IMR-90 (cell line): ENCODE measurements at regions not wholly inside any gene's neighbourhood (a gene's known extent, or its start where the extent isn't known, plus 50 kb on each side); places are given as distances from the start of the nearest gene placed in this dataset.

ENCODE experiments used
- ATAC-seq: fragments of 200-7000 bp; cut with Tn5 transposase; 2 replicates; pipeline ENCODE4 v1.9.1; 2020; ENCODE audit warnings: low read depth, mild to moderate bottlenecking, moderate library complexity
- BruUV-seq: library from RNA; stranded (reverse); fragments of 400-500 nt; replicated peaks from 2 replicates; lab custom pipeline; 2021; lab: Mats Ljungman, UMichigan
- CTCF ChIA-PET: fragments of 300-600 bp; formaldehyde crosslinking; extraction: SDS; loops from one replicate; lab custom pipeline; 2021; ENCODE audit warnings: antibody characterized with exemption; lab: Yijun Ruan, JAX
- POLR2A ChIA-PET: fragments of 300-600 bp; sonication (Branson Sonifier 250); formaldehyde crosslinking; loops from one replicate; lab custom pipeline; 2022; ENCODE audit warnings: antibody characterized with exemption; ENCODE audit not compliant: unreplicated experiment; lab: Charles Lee
- DNase-seq: peaks from one replicate; pipeline ENCODE4 v3.0.0; 2013
- H2AFZ ChIP-seq: replicated peaks from 2 replicates; pipeline ENCODE3; 2013; ENCODE audit warnings: low read length, mild to moderate bottlenecking; ENCODE audit not compliant: poor library complexity
- H2AK5ac ChIP-seq: 2 replicates; pipeline ENCODE4 v1.6.1; 2013; ENCODE audit warnings: low read depth, low read length, inconsistent platforms
- H2AK9ac ChIP-seq: replicated peaks from 2 replicates; pipeline ENCODE3; 2013; ENCODE audit warnings: mild to moderate bottlenecking, low read depth, low read length, moderate library complexity; ENCODE audit not compliant: poor library complexity
- H2BK120ac ChIP-seq: 2 replicates; pipeline ENCODE4 v1.6.1; 2013; ENCODE audit warnings: low read depth, low read length, inconsistent platforms
- H2BK15ac ChIP-seq: 3 replicates; pipeline ENCODE4 v1.6.1; 2013; ENCODE audit warnings: low read depth, low read length, inconsistent platforms
- H2BK20ac ChIP-seq: 2 replicates; pipeline ENCODE4 v1.6.1; 2013; ENCODE audit warnings: low read depth, mild to moderate bottlenecking, inconsistent platforms, low read length, moderate library complexity
- H2BK5ac ChIP-seq: 2 replicates; pipeline ENCODE4 v1.6.1; 2013; ENCODE audit warnings: mild to moderate bottlenecking, low read depth, low read length, inconsistent platforms; ENCODE audit not compliant: poor library complexity, severe bottlenecking
- H3K14ac ChIP-seq: replicated peaks from 2 replicates; pipeline ENCODE4 v1.6.1; 2013; ENCODE audit warnings: low read depth, low read length, inconsistent platforms
- H3K18ac ChIP-seq: 2 replicates; pipeline ENCODE4 v1.6.1; 2013; ENCODE audit warnings: low read depth, low read length, control low read depth
- H3K23ac ChIP-seq: 2 replicates; pipeline ENCODE4 v1.6.1; 2013; ENCODE audit warnings: low read depth, low read length, inconsistent platforms
- H3K27ac ChIP-seq: 2 replicates; pipeline ENCODE4 v1.5.1; 2013; ENCODE audit warnings: mild to moderate bottlenecking, control low read depth, low read length; ENCODE audit not compliant: insufficient read depth
- H3K27me3 ChIP-seq: 2 replicates; pipeline ENCODE4 v1.6.1; 2013; ENCODE audit warnings: low read length; ENCODE audit not compliant: control insufficient read depth, insufficient read depth
- H3K36me3 ChIP-seq: 2 replicates; pipeline ENCODE4 v1.6.1; 2013; ENCODE audit warnings: low read length, mixed read lengths; ENCODE audit not compliant: control insufficient read depth, insufficient read depth
- H3K4ac ChIP-seq: 2 replicates; pipeline ENCODE4 v1.6.1; 2013; ENCODE audit warnings: low read depth, low read length, inconsistent platforms
- H3K4me1 ChIP-seq: 2 replicates; pipeline ENCODE4 v1.6.1; 2013; ENCODE audit warnings: low read length, mixed read lengths; ENCODE audit not compliant: control insufficient read depth, insufficient read depth
- H3K4me2 ChIP-seq: 2 replicates; pipeline ENCODE4 v1.6.1; 2013; ENCODE audit warnings: low read depth, mild to moderate bottlenecking, control low read depth, low read length, moderate library complexity
- H3K4me3 ChIP-seq: 2 replicates; pipeline ENCODE4 v1.5.1; 2013; ENCODE audit warnings: low read depth, mild to moderate bottlenecking, control low read depth, low read length, moderate library complexity; ENCODE audit not compliant: insufficient read depth
- H3K56ac ChIP-seq: 2 replicates; pipeline ENCODE4 v1.6.1; 2013; ENCODE audit warnings: low read length, inconsistent platforms; ENCODE audit not compliant: insufficient read depth; ENCODE audit errors: extremely low read depth
- H3K79me1 ChIP-seq, 2 experiments: 2 replicates each; pipeline ENCODE4 v1.6.1; 2013; ENCODE audit warnings: low read length in 2 of 2, inconsistent platforms in 1 of 2, low read depth in 1 of 2
- H3K9ac ChIP-seq: 2 replicates; pipeline ENCODE4 v1.6.1; 2013; ENCODE audit warnings: low read depth, low read length, control low read depth
- H3K9me1 ChIP-seq: 2 replicates; pipeline ENCODE4 v1.6.1; 2013; ENCODE audit warnings: low read length, inconsistent platforms; ENCODE audit not compliant: insufficient read depth
- H3K9me3 ChIP-seq: 2 replicates; pipeline ENCODE4 v1.6.1; 2013; ENCODE audit warnings: low read length; ENCODE audit not compliant: control insufficient read depth, insufficient read depth
- H4K20me1 ChIP-seq: 2 replicates; pipeline ENCODE4 v1.6.1; 2013; ENCODE audit warnings: low read length, inconsistent platforms; ENCODE audit not compliant: insufficient read depth
- H4K5ac ChIP-seq: 2 replicates; pipeline ENCODE4 v1.6.1; 2013; ENCODE audit warnings: mild to moderate bottlenecking, low read depth, low read length, control low read depth
- H4K8ac ChIP-seq, 2 experiments: 2 replicates each; pipeline ENCODE4 v1.6.1; 2013; ENCODE audit warnings: low read depth in 2 of 2, low read length in 2 of 2, control low read depth in 1 of 2, inconsistent platforms in 1 of 2
- H4K91ac ChIP-seq: 2 replicates; pipeline ENCODE4 v1.6.1; 2013; ENCODE audit warnings: low read depth, low read length, inconsistent platforms; ENCODE audit not compliant: insufficient read depth
- CEBPB ChIP-seq: IDR thresholded peaks from 2 replicates; pipeline ENCODE4 v1.6.1; 2012; ENCODE audit warnings: low read depth, low read length, improper control_type of control experiment
- CHD1 ChIP-seq: IDR thresholded peaks from 2 replicates; pipeline ENCODE4 v1.6.1; 2012; ENCODE audit warnings: low read depth, low read length, improper control_type of control experiment
- MXI1 ChIP-seq: IDR thresholded peaks from 2 replicates; pipeline ENCODE4 v1.6.1; 2012; ENCODE audit warnings: low read depth, mild to moderate bottlenecking, low read length, moderate library complexity, borderline replicate concordance
- RAD21 ChIP-seq: IDR thresholded peaks from 2 replicates; pipeline ENCODE4 v1.6.1; 2012; ENCODE audit warnings: low read length, improper control_type of control experiment
- RFX5 ChIP-seq: IDR thresholded peaks from 2 replicates; pipeline ENCODE4 v1.8.0; 2012; ENCODE audit warnings: low read depth, mild to moderate bottlenecking, low read length, moderate library complexity
- SMC3 ChIP-seq: fragments of 150-350 bp; IDR thresholded peaks from 2 replicates; pipeline ENCODE4 v1.6.1; 2016; ENCODE audit warnings: low read depth, mild to moderate bottlenecking, antibody characterized with exemption, low read length, moderate library complexity
- WGBS, 2 experiments: methylation state at CpG; one replicate each; pipeline versions ENCODE4 v1.1.5 to v1.1.7; 2013; ENCODE audit warnings: missing lambda C conversion rate in 2 of 2; ENCODE audit not compliant: insufficient read length in 1 of 2; ENCODE audit errors: extremely low coverage in 2 of 2; 5-methylcytosine and 5-hydroxymethylcytosine counted together
- dilution Hi-C: fragments of 300-500 bp; cut with HindIII; formaldehyde crosslinking; loops from one replicate; pipeline ENCODE4 v1.14.3; 2018; ENCODE audit warnings: low sequenced_read_pairs; ENCODE audit not compliant: unreplicated experiment
- in situ Hi-C: fragments of 300-500 bp; cut with MboI; formaldehyde crosslinking; loops from 3 replicates; pipeline ENCODE4 v1.14.3; 2019; ENCODE audit warnings: low sequenced_read_pairs, inconsistent platforms, mixed read lengths
- intact Hi-C: fragments of 100-400 bp; cut with micrococcal nuclease; formaldehyde crosslinking; loops from 2 replicates; pipeline ENCODE4 v1.10.0; 2022
- TF ChIP-seq, protein P1 (sequence below): fragments of 150-350 bp; IDR thresholded peaks from 2 replicates; pipeline ENCODE4 v1.6.1; 2016; ENCODE audit warnings: low read depth, mild to moderate bottlenecking, low read length, moderate library complexity, borderline replicate concordance

DNA sequence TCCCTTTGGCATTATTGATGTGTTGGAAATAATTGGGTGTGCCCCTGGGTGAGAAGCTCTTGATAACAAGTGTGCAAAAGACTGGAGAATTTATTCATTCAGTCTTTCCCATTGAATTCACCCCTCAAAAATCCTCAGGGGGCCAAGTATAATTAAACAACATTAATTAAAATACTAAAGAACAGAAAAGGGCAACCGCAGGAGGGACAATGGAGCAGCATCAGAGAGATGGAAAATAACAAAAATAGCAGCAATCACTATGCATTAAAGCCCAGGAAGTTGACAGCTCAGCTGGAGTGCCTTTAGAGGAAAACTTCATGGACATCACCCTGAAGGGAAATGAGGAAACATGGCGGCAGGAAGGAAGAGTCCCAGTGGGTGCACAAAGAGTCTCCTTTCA, 227.6 kb downstream of the MINAR1 start:
- ChIA-PET POLR2A (no interaction called here), CTCF (no interaction called here)
- H2AK9ac ChIP-seq: no peak overlapping the region
- dilution Hi-C loops: no loop called here
- H3K9me1 ChIP-seq: no peaks in the 10 kb centered on the region
- H3K9ac ChIP-seq: no peak overlapping the region
- no peak overlapping the region for H3K18ac ChIP-seq
- BruUV-seq: no TSS peak
- no peak overlapping the region for H3K4me2 ChIP-seq
- H3K36me3 ChIP-seq: no peaks in the 10 kb centered on the region
- H2BK20ac ChIP-seq: no peak overlapping the region
- H4K20me1 ChIP-seq: no peaks in the 10 kb centered on the region
- no peaks in the 10 kb centered on the region for H3K79me1 ChIP-seq
- DNase-seq: no peak
- no peak overlapping the region for H4K5ac ChIP-seq
- no peak overlapping the region for H2AK5ac ChIP-seq
- no peak overlapping the region for H3K4ac ChIP-seq
- H3K4me1 ChIP-seq: no peaks in the 10 kb centered on the region
- peaks cover 6% of the 10 kb centered on the region for H3K27me3 ChIP-seq
- no peak overlapping the region for H3K14ac ChIP-seq
- H3K56ac ChIP-seq: no peak overlapping the region
- in situ Hi-C loops: no loop called here
- H2AFZ ChIP-seq: no peak overlapping the region
- no CpG with 5 or more reads among the region's 2 CpGs for WGBS, 2 experiments
- ATAC-seq: no peak
- H3K23ac ChIP-seq: no peak overlapping the region
- no peak overlapping the region for H3K4me3 ChIP-seq
- H3K27ac ChIP-seq: no peak overlapping the region
- H2BK5ac ChIP-seq: no peak overlapping the region
- no peak overlapping the region for H4K91ac ChIP-seq
- no peak overlapping the region for H2BK15ac ChIP-seq
- no peak overlapping the region for H2BK120ac ChIP-seq
- intact Hi-C loops: no loop called here
- no peaks in the 10 kb centered on the region for H3K9me3 ChIP-seq
- TF ChIP-seq, protein P1, sequence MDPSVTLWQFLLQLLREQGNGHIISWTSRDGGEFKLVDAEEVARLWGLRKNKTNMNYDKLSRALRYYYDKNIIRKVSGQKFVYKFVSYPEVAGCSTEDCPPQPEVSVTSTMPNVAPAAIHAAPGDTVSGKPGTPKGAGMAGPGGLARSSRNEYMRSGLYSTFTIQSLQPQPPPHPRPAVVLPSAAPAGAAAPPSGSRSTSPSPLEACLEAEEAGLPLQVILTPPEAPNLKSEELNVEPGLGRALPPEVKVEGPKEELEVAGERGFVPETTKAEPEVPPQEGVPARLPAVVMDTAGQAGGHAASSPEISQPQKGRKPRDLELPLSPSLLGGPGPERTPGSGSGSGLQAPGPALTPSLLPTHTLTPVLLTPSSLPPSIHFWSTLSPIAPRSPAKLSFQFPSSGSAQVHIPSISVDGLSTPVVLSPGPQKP: no peak
- TF ChIP-seq MXI1 (no peak), RFX5 (no peak), RAD21 (no peak), CEBPB (no peak), CHD1 (no peak), SMC3 (no peak)
- no peak overlapping the region for H4K8ac ChIP-seq
